Keratinocyte (primary cell): ENCODE measurements at regions not wholly inside any gene's neighbourhood (a gene's known extent, or its start where the extent isn't known, plus 50 kb on each side); places are given as distances from the start of the nearest gene placed in this dataset.

Experiments
- DNase-seq: peaks from one replicate; pipeline ENCODE4 v3.0.0-alpha.2; 2011; ENCODE audit warnings: low read depth, missing footprints, low spot score
- FAIRE-seq: peaks from 2 replicates; lab custom pipeline; 2011; peaks lifted over from hg19 to GRCh38; lab: Jason Lieb, UNC
- H2AFZ ChIP-seq: 2 replicates; pipeline ENCODE4 v1.6.0; 2012; ENCODE audit warnings: low read length, control low read depth, inconsistent platforms; ENCODE audit not compliant: control insufficient read depth
- H3K27ac ChIP-seq: 2 replicates; pipeline ENCODE4 v1.5.1; 2011; ENCODE audit warnings: low read length; ENCODE audit not compliant: control insufficient read depth, insufficient read depth
- H3K27me3 ChIP-seq: 3 replicates; pipeline ENCODE4 v1.6.0; 2011; ENCODE audit warnings: low read length; ENCODE audit not compliant: control insufficient read depth, insufficient read depth; ENCODE audit errors: extremely low read depth
- H3K36me3 ChIP-seq, 2 experiments: 2 replicates in 1 of 2; 3 replicates in 1 of 2; pipeline ENCODE4 v1.5.1; 2011; ENCODE audit warnings: low read length in 2 of 2, mild to moderate bottlenecking in 1 of 2; ENCODE audit not compliant: control insufficient read depth in 2 of 2, insufficient read depth in 2 of 2; ENCODE audit errors: extremely low read depth in 1 of 2
- H3K4me1 ChIP-seq: 3 replicates; pipeline ENCODE4 v1.5.1; 2011; ENCODE audit warnings: low read length; ENCODE audit not compliant: control insufficient read depth, insufficient read depth; ENCODE audit errors: extremely low read depth
- H3K4me2 ChIP-seq: 3 replicates; pipeline ENCODE4 v1.6.0; 2011; ENCODE audit warnings: low read depth, low read length; ENCODE audit not compliant: control insufficient read depth, insufficient read depth; ENCODE audit errors: extremely low read depth
- H3K4me3 ChIP-seq, 3 experiments: fragments of 200-600 bp in 1 of 3; sonication (generic) in 1 of 3; 2 replicates in 2 of 3; 3 replicates in 1 of 3; pipeline ENCODE4 v1.5.1; 2011 to 2016; ENCODE audit warnings: low read length in 3 of 3, mild to moderate bottlenecking in 3 of 3, control low read depth in 2 of 3, inconsistent platforms in 1 of 3, low read depth in 1 of 3, mixed read lengths in 1 of 3, mixed run types in 1 of 3, moderate library complexity in 1 of 3; ENCODE audit not compliant: control insufficient read depth in 2 of 3, insufficient read depth in 2 of 3; ENCODE audit errors: extremely low read depth in 1 of 3
- H3K79me2 ChIP-seq: 2 replicates; pipeline ENCODE4 v1.6.0; 2012; ENCODE audit warnings: low read length; ENCODE audit not compliant: control insufficient read depth, insufficient read depth
- H3K9ac ChIP-seq: 3 replicates; pipeline ENCODE4 v1.6.0; 2011; ENCODE audit warnings: low read length; ENCODE audit not compliant: control insufficient read depth, insufficient read depth; ENCODE audit errors: extremely low read depth
- H3K9me1 ChIP-seq: 3 replicates; pipeline ENCODE4 v1.6.0; 2011; ENCODE audit warnings: low read length; ENCODE audit not compliant: control insufficient read depth, insufficient read depth; ENCODE audit errors: extremely low read depth
- H3K9me3 ChIP-seq: 2 replicates; pipeline ENCODE4 v1.5.1; 2012; ENCODE audit warnings: low read depth, low read length; ENCODE audit not compliant: control insufficient read depth
- H4K20me1 ChIP-seq: 3 replicates; pipeline ENCODE4 v1.6.0; 2011; ENCODE audit warnings: low read length; ENCODE audit not compliant: control insufficient read depth, insufficient read depth; ENCODE audit errors: extremely low read depth
- EZH2 ChIP-seq: IDR thresholded peaks from one replicate; pipeline ENCODE4 v1.6.1; 2012; ENCODE audit warnings: inconsistent platforms, mild to moderate bottlenecking, low read length, moderate library complexity
- dilution Hi-C: fragments of 300-500 bp; cut with MboI; formaldehyde crosslinking; loops from one replicate; pipeline ENCODE4 v1.7.0; 2020; ENCODE audit warnings: low sequenced_read_pairs; ENCODE audit not compliant: extremely low pct_ligation_motif_present
- TF ChIP-seq, protein P1 (sequence below), 3 experiments: IDR thresholded peaks in 1 of 3; conservative IDR thresholded peaks in 1 of 3; optimal IDR thresholded peaks in 1 of 3; 2 replicates in 2 of 3; 3 replicates in 1 of 3; pipeline versions ENCODE3 to v1.5.1; 2011; ENCODE audit warnings: low read length in 3 of 3, mild to moderate bottlenecking in 3 of 3, moderate library complexity in 2 of 3, control low read depth in 1 of 3, inconsistent platforms in 1 of 3; ENCODE audit not compliant: insufficient read depth in 2 of 3; ENCODE audit errors: extremely low read depth in 1 of 3

DNA sequence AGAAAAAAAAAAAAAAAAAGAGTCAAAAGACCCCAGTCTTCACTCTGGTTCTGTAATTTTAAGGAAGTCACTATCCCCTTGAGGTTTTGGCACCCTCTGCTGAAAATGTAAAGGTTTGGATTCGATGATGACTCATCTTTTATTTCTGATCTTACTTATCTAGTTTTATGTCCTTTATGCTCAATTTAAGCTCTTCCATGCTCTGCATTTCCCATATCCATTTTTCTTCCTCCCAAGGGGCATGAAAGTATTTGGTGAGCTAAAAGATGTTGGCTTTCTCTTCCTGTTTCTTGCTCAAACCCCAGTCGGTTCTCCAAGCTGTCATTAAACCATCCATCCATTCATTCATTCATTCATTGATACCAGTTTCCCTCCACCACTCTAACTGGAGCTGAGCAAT lies 61.0 kb upstream of the CDON start:
- no peaks in the 10 kb centered on the region for H3K79me2 ChIP-seq
- no peak for DNase-seq
- peaks cover 3% of the 10 kb centered on the region for H3K9me1 ChIP-seq
- TF ChIP-seq, protein P1, sequence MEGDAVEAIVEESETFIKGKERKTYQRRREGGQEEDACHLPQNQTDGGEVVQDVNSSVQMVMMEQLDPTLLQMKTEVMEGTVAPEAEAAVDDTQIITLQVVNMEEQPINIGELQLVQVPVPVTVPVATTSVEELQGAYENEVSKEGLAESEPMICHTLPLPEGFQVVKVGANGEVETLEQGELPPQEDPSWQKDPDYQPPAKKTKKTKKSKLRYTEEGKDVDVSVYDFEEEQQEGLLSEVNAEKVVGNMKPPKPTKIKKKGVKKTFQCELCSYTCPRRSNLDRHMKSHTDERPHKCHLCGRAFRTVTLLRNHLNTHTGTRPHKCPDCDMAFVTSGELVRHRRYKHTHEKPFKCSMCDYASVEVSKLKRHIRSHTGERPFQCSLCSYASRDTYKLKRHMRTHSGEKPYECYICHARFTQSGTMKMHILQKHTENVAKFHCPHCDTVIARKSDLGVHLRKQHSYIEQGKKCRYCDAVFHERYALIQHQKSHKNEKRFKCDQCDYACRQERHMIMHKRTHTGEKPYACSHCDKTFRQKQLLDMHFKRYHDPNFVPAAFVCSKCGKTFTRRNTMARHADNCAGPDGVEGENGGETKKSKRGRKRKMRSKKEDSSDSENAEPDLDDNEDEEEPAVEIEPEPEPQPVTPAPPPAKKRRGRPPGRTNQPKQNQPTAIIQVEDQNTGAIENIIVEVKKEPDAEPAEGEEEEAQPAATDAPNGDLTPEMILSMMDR (optimal IDR thresholded peaks at IDR 0.05 in 1 of 3, IDR thresholded peaks at IDR 0.05 in 1 of 3, conservative IDR thresholded peaks at IDR 0.05 in 1 of 3; ENCODE audit: extremely low read depth in 1 of 3, insufficient read depth in 2 of 3, low read length in 3 of 3) = no peak
- TF ChIP-seq EZH2 = no peak
- H3K27me3 ChIP-seq = peaks cover 6% of the 10 kb centered on the region
- H3K4me3 ChIP-seq = no peak overlapping the region
- no peak overlapping the region for H3K27ac ChIP-seq
- no peak overlapping the region for H2AFZ ChIP-seq
- no peaks in the 10 kb centered on the region for H3K4me1 ChIP-seq
- FAIRE-seq = no peak
- H4K20me1 ChIP-seq = no peaks in the 10 kb centered on the region
- no peak overlapping the region for H3K4me2 ChIP-seq
- no peak overlapping the region for H3K9ac ChIP-seq
- no peaks in the 10 kb centered on the region for H3K9me3 ChIP-seq
- dilution Hi-C loops = no loop called here
- H3K36me3 ChIP-seq = no peaks in the 10 kb centered on the region

DNA sequence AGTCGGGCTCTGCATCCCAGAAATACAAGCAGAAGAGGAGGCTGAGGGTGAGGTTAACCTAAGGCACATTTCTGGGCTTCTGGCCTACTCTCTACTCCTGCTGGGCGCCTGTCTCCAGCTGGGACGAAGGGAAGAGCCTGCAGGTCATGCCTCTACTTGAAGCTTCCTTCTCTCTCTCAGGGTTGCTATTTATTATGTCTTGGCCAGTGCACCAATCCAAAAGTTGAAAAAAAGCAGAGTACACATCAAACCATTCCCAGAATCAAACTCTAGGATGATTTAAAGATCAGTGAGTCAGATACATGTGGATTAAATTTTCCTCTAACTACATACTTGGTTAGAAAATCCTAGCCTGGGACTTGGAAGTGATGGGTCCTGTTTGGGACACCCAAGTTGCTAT lies 60.2 kb upstream of the CDON start:
- no peak overlapping the region for H3K4me2 ChIP-seq
- no peak overlapping the region for H2AFZ ChIP-seq
- H3K36me3 ChIP-seq = no peaks in the 10 kb centered on the region
- no peaks in the 10 kb centered on the region for H3K4me1 ChIP-seq
- H3K9me3 ChIP-seq = no peaks in the 10 kb centered on the region
- DNase-seq (no peak), FAIRE-seq (no peak)
- H3K4me3 ChIP-seq = no peak overlapping the region
- H4K20me1 ChIP-seq = no peaks in the 10 kb centered on the region
- H3K9me1 ChIP-seq = peaks cover 3% of the 10 kb centered on the region
- TF ChIP-seq, protein P1 (optimal IDR thresholded peaks at IDR 0.05 in 1 of 3, IDR thresholded peaks at IDR 0.05 in 1 of 3, conservative IDR thresholded peaks at IDR 0.05 in 1 of 3; ENCODE audit: extremely low read depth in 1 of 3, insufficient read depth in 2 of 3, low read length in 3 of 3) = no peak
- TF ChIP-seq EZH2 = no peak
- no peak overlapping the region for H3K9ac ChIP-seq
- dilution Hi-C loops = no loop called here
- H3K79me2 ChIP-seq = no peaks in the 10 kb centered on the region
- no peak overlapping the region for H3K27ac ChIP-seq
- peaks cover under 1% of the 10 kb centered on the region for H3K27me3 ChIP-seq
